NAMALWA (cell line): ENCODE measurements at regions not wholly inside any gene's neighbourhood (a gene's known extent, or its start where the extent isn't known, plus 50 kb on each side); places are given as distances from the start of the nearest gene placed in this dataset.

Experiments used
- DNase-seq: peaks from one replicate; pipeline ENCODE4 v3.0.0-alpha.2; 2015; ENCODE audit warnings: low spot score

DNA sequence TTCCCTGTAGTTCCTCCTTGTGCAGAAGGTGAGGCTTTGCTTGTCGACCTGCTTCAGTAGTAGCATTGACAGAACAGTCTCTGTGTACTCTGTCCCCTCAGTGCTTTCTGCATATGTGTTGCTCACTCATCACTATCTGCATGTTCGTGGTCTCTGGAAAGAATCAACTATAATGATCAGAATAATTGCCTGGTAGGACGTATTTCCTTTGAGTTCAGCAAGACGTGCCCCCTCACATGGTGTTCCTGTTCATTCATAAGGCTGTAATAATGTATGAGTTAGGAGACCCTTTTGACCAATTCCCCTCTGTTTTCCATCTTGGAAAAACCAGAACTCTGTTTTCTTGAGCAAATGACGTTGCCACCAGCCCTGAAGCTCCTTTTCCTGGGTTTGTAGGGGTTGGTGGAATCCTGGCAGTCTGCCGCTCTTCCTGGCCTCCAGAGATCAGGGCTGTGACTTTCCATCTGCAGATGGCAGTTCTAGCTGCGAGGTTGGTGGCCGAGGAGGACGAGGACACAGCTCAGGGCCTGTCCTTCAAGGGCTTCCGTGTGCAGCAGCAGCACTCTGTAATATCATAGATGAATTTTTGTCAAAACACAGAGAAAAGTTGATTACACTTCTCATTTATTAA lies 61.9 kb downstream of the EXOSC2 start:
- DNase-seq: no peak

DNA sequence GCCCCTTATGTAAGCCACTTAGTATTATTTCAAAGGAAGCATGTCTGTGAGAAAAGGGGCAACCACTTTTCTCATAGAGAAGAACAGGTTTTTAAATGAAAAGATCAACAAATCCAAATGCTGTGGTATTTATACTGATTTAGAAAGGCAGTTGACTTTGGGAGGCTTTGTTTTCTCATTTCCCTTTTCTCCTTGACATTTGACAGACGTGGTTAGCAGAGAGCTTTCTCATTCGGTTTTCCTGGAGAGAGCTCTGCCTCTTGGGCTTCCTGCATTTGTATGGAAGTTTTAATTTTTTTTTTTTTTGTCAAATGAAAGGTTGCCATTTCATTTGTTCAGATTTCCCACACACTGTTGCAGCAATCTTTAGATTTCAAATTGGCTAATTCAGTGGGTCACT lies 62.5 kb downstream of the EXOSC2 start:
- no peak for DNase-seq

DNA sequence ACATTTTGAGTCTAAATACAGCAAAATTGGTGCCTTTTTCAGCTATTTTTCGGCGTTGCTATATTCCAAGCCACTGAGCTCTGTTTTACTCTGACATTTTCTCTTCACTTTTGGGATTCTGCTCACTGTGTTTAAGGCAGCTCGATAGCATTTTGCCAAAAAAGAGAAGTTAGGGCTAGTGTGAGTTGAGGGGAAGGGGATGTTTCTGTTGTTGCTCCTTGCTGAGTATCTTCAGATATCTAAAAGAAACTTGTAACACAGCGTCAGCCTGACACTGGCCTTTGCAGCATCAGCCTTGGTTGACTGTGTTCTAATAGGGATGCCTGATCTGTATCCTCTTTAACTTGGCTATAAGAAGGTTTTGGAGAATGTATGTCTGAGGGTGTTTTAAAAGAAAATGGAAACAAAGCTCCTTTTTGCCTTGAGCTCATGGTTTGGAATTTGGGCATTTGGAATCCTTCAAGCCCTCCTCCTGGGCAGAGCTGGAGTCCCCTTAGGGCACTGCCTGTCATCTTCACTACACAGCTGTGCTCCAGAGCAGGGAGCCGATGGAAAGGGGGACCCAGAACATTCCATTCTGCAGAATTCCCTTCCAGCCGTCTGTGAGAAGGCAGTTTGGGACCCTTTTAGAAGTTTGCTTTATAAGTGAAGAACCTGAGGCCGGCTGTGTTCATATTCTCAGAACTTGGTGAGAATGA lies 63.0 kb downstream of the EXOSC2 start:
- DNase-seq: no peak

DNA sequence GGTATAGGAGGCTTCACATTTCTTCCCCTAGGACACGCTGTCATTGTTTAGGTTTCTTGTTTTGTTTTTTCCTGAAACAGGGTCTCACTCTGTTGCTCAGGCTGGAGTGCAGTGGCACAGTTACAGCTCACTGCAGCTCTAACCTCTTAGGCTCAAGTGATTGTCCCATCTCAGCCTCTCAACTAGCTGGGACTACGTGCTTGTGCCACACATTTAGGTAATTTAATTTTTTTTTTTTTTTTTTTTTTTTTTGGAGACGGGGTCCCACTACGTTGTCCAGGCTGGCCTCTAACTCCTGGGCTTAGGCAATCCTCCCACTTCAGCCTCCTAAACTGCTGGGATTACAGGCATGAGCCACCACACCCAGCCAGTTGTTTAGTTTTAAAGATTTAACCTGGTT lies 66.2 kb downstream of the EXOSC2 start:
- no peak for DNase-seq

DNA sequence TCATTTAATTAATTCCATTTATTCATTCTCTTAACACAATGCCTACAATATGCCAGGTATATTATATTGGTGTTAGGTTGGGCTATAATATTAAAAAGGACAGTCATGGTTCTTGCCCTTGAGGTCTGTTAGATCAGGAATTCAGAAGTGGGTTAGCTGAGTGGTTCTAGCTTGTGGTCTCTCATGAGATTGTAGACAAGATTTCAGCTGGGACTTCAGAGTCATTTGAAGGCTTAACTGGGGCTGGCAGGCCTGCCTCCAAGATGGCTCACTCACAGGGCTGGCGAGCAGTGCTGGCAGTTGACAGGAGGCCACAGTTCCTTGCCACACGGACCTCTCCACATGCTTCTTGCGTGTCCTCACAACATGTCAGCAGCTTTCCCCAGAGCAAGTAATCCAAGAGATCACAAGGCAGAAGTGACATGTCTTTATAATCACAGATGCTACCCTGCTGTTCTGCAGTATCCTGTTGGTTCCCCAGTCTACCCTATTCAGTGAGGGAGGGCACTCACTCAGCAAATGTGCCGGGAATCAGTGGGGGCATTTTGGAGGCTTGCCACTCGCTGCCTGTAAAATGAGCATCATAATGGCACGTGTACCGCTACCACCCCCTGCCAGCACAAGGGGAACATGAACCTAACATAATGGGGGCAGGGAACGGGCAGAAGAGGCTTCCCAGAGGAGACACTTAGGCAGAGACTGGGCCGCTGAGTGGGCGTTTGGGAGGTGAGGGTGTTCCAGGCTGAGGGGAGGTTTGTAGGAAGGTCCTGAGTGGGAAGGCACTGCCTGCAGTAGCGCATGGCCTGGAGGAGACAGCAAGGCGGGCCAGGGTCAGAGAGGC lies 70.0 kb downstream of the EXOSC2 start:
- DNase-seq: no peak

DNA sequence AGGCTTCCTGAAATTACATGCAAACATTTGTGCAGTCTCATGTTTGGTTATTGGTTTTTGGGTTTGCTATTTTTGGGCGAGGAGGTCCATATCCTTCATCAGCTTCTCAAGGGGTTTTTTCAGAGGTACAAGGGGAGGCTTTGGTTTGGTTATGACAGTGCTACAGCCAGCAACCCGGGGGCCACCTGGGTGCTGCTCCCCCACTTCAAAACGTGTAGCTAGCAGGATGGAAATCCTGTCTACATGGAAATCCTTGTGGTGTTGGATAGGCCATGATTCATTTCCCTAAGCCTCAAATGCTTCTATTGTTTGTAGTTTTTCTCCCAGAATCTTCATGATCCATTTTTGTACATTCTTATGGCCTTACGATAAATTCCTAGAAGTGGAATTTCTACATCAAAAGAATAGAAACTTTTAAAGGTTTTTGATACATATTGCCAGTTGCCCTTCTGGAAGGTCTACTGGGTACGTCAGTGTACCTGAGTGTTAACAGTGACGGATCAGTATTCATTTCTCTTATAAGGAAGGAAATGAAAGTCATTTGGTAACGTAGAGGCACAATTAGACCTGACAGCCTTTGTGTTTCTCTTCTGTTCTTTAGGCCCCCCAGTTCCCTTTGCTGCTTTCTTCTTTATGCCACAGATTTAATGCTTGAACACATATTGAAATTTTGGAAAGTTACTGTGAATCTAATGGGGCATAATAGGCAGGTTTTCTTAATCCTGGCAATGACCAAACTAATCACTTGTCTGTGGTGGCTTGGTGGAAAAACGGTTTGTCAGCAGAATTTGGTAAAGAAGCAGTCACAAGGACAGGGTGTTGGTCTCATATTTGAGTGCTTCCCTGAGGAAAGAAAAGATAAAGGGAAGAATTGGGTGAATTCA lies 69.7 kb upstream of the ABL1 start:
- no peak for DNase-seq

DNA sequence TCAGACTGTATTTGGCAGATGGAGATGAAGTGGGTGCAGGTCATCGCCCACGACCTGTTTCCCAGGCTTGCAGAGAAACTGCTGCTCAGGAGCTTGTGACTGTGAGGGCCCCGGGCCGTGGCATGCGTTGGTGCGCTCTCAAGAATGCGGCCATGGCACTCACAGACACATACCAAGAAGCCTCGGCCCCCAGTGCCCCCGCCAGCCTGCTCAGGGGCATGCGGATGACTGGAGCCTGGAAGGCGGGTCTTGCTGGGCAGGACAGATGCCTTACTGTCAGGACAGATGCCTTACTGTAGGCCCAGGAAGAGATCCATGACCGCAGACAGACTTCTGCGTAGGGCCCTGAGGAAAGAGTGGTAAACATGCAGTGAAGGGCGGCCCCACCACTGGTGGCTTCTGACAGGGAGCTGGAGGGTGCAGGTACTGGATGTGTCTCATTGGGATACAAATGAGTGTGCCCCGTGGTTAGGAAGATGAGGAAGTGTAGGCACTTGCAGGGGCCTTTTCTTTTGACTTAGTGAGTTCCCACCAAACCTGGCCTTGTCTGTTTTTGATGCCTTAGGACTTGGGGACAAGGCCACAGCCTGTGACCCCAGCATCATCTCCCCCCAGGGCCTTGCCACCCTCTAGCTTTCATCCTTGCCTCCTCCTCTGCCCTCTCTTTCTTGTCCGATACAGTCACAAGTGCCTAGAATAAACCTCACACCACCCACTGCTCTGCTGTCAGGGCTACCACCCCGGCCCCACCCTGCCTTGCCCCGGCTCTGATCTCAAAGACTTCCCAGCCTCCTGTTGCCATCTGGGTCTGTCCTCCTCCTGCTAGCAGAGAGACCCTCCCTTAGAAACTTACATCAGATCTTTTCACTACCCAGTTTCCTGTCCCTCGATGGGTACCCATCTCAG lies 68.8 kb upstream of the ABL1 start:
- no peak for DNase-seq

DNA sequence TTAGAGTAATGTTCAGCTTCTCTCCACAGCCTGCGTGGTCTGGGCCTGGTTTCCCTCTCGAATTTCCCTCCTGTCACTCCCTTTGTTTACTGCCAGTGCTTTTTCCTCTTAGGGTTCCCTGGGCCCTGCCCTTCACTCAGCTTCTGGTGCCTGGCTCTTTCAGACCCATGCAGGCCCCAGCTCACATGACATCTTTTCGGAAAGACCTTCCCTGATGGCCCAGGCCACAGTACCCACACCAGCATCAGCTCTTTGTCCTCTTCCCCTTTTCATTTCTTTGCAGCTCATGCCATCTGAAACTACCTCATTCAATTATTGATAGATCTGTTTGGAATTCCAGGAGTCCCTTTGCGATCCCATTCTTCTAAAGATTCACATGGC lies 68.1 kb upstream of the ABL1 start:
- no peak for DNase-seq

DNA sequence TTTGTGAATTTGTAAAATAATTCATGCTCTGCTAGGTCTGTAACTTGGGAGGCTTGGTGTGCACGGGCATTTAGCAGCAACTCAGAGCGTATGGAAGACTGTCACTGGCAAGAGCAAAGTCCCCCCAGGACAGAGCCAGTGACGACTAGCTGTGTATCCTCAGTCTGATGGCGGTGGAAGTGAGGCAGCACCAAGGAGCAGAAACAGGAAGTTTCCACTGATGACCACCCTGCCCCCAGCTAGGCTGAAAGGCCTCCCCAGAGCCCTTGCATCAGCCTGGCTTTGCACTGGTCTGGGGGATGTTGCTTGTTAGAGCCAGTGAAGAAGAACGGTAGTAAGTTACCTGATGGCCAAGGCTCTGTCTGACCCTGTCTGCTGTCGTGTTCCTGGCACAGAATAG lies 66.8 kb upstream of the ABL1 start:
- DNase-seq: peak; percentile 22

DNA sequence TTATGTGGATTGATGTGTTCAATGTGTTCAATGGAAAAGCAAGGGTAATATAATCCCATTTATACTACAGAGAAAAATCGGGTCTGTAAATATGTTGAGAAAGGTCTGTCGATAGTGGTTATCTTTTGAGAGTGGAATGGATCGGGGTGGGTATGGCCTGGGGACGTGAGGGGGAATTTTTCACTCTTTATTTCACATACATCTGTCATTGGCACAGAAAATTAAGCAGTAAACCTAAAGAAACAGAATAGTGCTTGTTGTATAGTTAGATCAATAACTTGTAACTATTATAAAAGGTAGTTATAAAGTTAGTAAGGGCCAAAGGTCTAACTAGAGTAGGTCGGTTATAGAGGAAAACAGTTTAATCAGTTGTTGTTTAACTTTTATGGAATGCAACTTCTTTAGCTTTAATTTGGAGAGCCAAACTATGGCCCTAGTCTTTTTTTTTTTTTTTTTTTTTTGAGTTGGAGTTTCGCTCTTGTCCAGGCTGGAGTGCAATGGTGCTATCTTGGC lies 66.1 kb upstream of the ABL1 start:
- DNase-seq: no peak

DNA sequence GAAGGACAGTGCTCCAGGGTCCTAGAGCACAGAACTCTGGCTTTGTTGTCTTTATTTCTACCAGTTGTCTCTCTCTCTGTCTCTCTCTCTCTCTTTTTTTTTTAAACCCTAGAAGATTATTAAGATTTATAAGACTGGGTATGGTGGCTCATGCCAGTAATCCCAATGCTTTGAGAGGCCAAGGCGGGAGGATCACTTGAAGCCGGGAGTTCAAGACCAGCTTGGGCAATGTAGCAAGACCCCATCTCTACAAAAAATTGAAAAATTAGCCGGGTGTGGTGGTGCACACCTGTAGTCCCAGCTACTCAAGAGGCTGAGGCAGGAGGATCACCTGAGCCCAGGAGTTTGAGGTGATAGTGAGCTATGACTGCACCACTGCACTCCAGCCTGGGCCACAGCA lies 65.0 kb upstream of the ABL1 start:
- no peak for DNase-seq

DNA sequence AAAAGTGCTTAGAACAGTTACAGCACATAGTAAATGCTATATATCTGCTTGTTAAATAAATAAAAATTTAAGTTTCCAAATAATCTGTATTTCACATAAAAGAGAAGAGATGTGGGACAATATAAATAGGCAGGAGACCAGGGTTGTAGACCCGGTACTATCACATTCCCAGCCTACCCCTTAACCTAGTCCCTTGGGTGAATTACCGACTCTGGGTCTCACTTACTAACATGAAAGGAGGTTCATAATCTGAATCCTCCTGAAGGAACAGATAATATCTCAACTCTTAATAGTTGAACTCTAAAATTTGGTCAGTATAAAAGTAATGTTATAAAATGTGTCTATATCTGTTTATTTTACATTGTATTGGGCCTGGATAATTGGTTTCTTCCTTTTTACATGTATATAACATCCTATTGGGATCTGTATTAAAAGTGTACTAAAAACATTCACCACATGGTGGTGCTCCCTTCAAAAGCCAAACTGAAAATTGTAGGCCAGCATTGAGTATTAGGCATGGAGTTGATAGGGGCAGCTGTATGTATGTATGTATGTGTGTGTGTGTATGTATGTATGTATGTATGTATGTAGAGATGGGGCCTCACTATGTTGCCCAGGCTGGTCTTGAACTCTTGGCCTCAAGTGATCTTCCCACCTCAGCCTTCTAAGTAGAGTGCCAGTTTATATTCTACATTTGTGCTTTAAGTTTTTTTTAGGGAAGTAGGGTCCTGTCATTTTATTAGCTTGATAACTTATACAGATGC lies 64.2 kb upstream of the ABL1 start:
- DNase-seq: peak; percentile 82

DNA sequence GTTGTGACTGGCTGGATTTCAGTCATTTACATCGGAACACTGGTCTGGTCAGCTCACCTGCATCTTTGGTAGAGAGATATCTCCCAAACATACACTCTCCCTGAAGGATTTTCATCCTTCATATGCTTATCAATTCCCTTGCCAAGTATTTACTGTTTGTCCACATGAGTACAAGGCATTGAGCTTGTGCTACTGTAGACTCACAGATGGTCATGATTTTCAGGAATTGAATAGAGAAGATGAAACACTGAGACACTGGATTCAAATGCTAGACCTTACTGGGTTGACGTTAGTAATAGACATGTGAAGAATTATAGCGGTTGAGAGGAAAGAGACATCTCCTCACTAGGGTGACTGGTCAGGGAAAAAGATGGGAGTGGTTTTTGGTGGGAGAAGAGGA lies 62.9 kb upstream of the ABL1 start:
- no peak for DNase-seq

DNA sequence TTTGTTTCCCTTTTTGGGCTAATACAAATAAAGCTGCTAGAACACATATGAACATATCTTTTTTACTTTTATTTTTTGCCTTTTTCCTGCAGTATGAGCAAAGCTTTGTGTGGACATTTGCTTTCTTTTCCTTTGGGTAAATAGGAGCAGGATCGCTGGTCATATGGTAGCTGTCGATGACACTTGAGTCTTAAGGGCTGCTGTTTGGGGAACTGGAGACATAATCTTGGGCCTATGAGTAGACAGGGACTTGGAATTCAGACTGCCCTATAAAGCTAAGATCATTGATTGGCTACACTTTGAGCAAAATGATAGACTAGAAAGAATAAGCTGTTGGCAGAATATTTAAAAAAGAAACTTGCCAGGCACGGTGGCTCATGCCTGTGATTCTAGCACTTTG lies 60.9 kb upstream of the ABL1 start:
- DNase-seq: no peak

DNA sequence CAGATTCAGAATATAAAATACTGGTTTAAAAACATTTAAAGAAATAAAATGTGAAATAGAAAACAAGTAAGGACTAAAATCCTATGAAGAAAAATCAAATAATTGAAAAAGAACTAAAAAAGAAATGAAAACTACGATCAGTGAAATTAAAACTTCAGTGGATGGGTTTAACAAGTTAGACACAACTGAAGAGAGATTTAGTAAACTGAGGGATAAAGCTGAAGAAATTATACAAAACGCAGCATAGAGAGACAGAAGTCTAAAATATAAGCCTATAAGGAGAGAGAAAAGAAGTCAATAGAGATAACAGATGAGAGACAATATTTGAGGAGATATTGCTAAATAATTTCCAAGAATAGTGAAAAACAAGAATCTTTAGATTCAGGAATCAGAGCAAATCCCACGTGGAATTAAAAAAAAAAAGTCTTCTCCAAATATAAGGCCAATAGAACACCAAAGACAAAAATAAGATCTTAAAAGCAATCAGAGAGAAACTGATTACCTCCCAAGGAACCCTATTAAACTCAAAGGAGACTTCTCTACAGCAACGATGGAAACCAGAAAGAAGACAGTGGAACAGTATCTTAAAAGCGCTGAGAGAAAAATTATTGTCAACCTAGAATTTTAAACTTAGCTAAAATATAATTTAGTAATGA lies 59.6 kb upstream of the ABL1 start:
- DNase-seq: no peak

DNA sequence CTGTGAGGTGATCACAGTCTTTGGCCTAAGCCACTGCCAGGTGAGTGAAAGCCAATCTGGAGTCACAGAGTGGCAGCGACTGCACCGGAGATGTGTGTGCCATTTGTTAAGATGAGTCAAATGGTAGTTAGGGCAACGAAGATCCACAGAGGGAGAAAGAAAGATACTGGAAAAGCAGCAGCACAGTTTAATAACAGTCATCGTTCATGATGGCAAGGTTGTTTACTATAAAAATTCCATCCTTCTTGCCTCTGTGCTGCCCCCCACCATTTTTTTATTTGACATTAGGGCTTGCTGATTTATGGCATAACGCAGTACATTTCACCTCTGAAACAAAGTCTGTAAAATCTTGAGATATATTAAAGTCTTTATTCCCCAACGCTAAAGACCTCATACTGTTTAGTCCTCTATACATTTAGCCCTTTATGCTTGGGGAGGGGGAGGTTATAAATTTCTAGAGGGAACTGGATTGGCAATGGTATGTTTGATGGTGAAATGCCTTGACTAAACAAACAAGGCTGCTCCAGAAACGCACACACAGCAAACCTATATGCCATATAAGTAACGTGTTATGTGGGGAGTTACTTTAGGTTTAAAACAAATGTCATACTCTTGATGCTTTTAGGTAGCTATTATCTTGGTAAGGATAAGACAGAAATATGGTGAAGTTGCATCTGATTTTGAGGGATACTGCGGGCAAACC lies 55.8 kb upstream of the ABL1 start:
- DNase-seq: no peak

DNA sequence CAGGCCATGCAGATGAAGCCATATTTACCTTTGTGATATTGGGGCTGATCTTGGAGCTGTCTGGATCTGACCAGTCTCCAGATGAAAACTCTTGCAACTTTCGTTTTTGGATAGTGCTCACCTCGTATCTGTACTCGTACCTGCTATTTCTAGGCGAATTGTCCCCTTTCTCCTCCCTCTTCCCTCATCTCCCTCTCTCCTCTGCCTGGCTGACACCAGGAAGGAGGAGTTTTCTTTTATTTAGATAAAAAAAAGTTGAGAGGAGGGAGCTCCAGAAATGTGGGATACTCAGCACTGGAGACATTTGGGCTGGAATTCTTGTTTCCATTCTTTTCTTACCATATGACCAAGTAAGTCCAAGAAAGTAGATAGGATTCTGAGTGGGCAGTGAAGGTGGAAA lies 54.6 kb upstream of the ABL1 start:
- no peak for DNase-seq

DNA sequence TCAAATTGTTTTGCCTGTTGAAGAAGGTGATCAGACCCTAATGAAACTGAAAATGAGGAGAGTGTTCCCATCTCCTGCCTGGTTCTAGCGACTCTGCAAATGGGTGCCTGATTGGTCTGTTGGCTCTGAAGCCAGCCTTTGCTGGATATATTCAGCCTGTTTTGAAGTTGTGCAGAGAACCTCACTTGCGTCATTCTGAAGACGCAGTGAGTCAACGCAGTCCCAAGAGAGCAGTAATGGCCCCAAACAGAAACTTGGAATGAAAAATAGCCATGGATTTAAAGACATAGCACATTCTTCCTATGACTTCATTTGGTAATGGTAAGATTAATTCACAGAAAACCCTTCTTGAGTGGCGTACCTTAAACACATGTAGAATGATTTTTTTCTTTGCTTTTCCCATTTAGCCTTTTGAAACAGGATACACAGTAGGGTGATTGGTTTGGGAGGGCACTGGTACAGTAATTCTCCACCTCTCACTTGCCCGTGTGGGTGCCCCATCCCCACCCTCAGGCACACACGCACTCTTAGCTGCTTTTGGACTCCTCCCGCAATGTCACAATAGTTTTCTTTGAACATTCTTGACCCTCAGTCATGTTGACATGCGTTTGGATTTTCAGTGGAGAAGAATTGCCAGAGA lies 54.1 kb upstream of the ABL1 start:
- DNase-seq: no peak

DNA sequence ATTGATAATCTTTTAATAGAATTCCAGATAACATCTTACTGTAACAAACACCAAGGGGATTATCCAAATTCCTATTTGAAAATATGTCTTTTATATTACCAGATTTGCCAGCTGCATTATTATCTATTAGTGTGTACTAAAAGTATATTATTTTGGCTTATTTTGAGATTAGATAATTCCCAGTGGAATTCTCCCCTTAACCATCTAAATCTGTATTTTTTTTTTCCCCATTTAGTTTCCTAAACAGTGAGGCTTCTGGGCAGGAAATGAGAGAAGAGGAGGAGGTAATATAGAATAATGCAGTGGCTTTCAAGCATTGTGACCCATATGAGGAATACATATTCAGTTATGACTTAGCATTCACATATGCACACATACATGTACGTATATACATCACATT lies 53.5 kb upstream of the ABL1 start:
- no peak for DNase-seq
